ENCODE measurements at regions not wholly inside any gene's neighbourhood (a gene's known extent, or its start where the extent isn't known, plus 50 kb on each side); places are given as distances from the start of the nearest gene placed in this dataset.

DNA sequence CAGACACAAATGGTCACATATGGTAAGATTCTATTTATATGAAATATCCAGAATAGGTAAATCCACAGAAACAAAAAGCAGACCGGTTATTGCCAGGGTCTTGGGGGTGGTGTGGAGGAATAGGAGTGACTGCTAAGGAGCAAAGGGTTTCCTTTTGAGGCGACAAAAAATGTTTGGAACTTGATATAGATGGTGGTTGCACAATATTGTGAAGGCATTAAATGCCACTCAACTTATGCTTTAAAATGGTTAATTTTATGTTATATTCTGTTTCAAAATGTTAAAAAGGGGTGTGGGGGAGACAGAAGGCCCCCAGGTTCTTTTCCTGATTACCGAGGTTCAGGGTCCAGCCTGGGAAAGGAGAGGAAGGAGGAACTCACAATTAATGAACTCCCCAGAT, 304.4 kb downstream of the RRAGC start:
- no peaks in the 10 kb centered on the region for H3K4me1 ChIP-seq (ENCODE audit: insufficient read depth, low read length, poor library complexity, severe bottlenecking)
- POLR2A ChIA-PET, result no interaction called here
- no peaks in the 10 kb centered on the region for H3K79me2 ChIP-seq (ENCODE audit: insufficient read depth, low read depth, low read length)
- H3K9me2 ChIP-seq (ENCODE audit: insufficient read depth, low read length), result no peaks in the 10 kb centered on the region
- BruUV-seq (replicated peaks), result no TSS peak
- intact Hi-C loops (cut with micrococcal nuclease; ENCODE audit: unreplicated experiment), result no loop called here
- H3K9me3 ChIP-seq (ENCODE audit: low read length), result no peaks in the 10 kb centered on the region
- no peaks in the 10 kb centered on the region for H3K36me3 ChIP-seq (ENCODE audit: insufficient read depth, low read length)
- no peak for DNase-seq (ENCODE audit: low spot score)
- no peak overlapping the region for H3K4me2 ChIP-seq (ENCODE audit: low read length)
- CTCF ChIA-PET (ENCODE audit: unreplicated experiment), result no interaction called here
- TF ChIP-seq EZH2phosphoT487 (IDR thresholded peaks at IDR 0.05; ENCODE audit: borderline replicate concordance, low read depth, low read length) (no peak), CTCF (conservative IDR thresholded peaks at IDR 0.05; ENCODE audit: low read length) (no peak)
- H4K20me1 ChIP-seq (ENCODE audit: insufficient read depth, low read length), result no peaks in the 10 kb centered on the region
- H3K27ac ChIP-seq (ENCODE audit: low read depth, low read length, poor library complexity, severe bottlenecking), result no peak overlapping the region
- no peak overlapping the region for H3K4me3 ChIP-seq (ENCODE audit: low read depth, low read length, poor library complexity, severe bottlenecking)
- H2AFZ ChIP-seq (ENCODE audit: low read length), result no peak overlapping the region

DNA sequence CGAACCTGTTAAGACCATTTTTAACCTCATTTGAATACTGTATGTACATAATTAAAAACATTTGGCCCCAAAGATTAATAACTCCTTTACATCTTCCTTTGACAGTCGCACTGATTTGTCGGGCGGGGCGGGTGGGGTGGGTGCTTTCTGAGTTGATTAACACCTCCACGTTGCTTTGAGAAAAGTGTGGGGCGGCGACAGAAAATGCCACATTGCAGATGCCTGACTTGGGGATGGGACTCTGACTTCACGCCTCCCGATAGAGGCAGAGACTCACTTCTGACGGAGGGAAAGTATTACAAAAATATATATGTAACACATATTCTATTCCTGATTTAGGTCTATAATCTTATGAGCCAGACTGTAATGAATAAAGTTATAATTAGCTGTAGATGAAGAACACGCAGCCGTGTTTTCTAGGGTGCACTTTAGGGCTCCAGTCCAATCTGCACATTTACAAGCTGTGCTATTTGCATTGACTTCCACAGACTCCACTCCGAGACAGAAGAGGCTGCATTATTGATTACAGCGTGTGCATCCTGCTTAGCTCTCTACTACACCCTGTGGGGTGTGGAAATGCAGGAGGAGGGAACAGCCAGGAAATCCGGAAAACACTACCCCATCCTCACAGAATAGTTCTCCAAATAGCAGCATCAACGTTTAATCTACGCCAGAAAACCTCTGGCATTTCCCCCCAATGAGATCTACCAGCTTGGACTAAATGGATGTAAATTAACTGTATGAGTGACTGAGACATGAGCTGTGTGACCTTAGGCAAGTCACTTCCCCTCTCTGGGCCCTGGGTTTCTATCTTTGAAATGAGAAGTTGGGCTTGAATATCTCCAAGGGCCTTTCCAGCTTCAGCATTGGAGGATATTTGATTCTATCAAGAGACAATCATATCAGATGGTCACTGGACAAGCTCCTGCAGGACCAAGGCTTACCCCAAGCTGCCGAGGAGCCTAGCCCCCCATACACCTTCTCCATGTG, 308.0 kb downstream of the RRAGC start:
- no peak overlapping the region for H3K4me3 ChIP-seq (ENCODE audit: low read depth, low read length, poor library complexity, severe bottlenecking)
- no peak overlapping the region for H3K4me2 ChIP-seq (ENCODE audit: low read length)
- H3K4me1 ChIP-seq (ENCODE audit: insufficient read depth, low read length, poor library complexity, severe bottlenecking), result no peaks in the 10 kb centered on the region
- BruUV-seq (replicated peaks), result no TSS peak
- H3K79me2 ChIP-seq (ENCODE audit: insufficient read depth, low read depth, low read length), result no peaks in the 10 kb centered on the region
- TF ChIP-seq EZH2phosphoT487 (IDR thresholded peaks at IDR 0.05; ENCODE audit: borderline replicate concordance, low read depth, low read length) (no peak), CTCF (conservative IDR thresholded peaks at IDR 0.05; ENCODE audit: low read length) (no peak)
- H3K27ac ChIP-seq (ENCODE audit: low read depth, low read length, poor library complexity, severe bottlenecking), result no peak overlapping the region
- no peaks in the 10 kb centered on the region for H3K9me2 ChIP-seq (ENCODE audit: insufficient read depth, low read length)
- ChIA-PET POLR2A (no interaction called here), CTCF (ENCODE audit: unreplicated experiment) (no interaction called here)
- no peaks in the 10 kb centered on the region for H3K36me3 ChIP-seq (ENCODE audit: insufficient read depth, low read length)
- no peaks in the 10 kb centered on the region for H3K9me3 ChIP-seq (ENCODE audit: low read length)
- no peaks in the 10 kb centered on the region for H4K20me1 ChIP-seq (ENCODE audit: insufficient read depth, low read length)
- no peak overlapping the region for H2AFZ ChIP-seq (ENCODE audit: low read length)
- intact Hi-C loops (cut with micrococcal nuclease; ENCODE audit: unreplicated experiment), result no loop called here
- DNase-seq (ENCODE audit: low spot score), result no peak

DNA sequence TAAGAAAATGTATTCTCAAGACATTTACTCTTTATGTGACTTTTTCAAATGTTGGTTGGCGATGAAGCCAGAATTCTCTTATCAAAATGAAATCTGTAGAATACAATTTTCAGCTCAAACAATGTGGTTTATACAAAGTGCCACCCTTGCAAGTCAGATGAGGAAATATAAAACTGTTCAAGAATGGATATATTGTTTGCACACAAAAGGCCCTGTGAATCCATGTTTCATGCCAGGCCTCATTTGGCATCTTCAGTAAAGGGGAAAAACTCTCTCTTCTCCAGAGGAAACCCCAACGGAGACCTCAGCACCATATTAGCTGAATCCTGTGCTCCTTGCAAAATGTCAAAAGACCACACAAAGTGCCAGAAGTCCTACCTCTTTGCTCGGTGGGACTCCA, 310.4 kb downstream of the RRAGC start:
- Histone ChIP-seq H3K4me3 (ENCODE audit: low read depth, low read length, poor library complexity, severe bottlenecking) (no peak overlapping the region), H4K20me1 (ENCODE audit: insufficient read depth, low read length) (no peaks in the 10 kb centered on the region), H3K36me3 (ENCODE audit: insufficient read depth, low read length) (no peaks in the 10 kb centered on the region), H3K9me2 (ENCODE audit: insufficient read depth, low read length) (no peaks in the 10 kb centered on the region), H3K27ac (ENCODE audit: low read depth, low read length, poor library complexity, severe bottlenecking) (no peak overlapping the region), H3K9me3 (ENCODE audit: low read length) (no peaks in the 10 kb centered on the region), H3K79me2 (ENCODE audit: insufficient read depth, low read depth, low read length) (no peaks in the 10 kb centered on the region), H3K4me1 (ENCODE audit: insufficient read depth, low read length, poor library complexity, severe bottlenecking) (no peaks in the 10 kb centered on the region), H2AFZ (ENCODE audit: low read length) (no peak overlapping the region), H3K4me2 (ENCODE audit: low read length) (no peak overlapping the region)
- TF ChIP-seq EZH2phosphoT487 (IDR thresholded peaks at IDR 0.05; ENCODE audit: borderline replicate concordance, low read depth, low read length) (no peak), CTCF (conservative IDR thresholded peaks at IDR 0.05; ENCODE audit: low read length) (no peak)
- intact Hi-C loops (cut with micrococcal nuclease; ENCODE audit: unreplicated experiment), result no loop called here
- ChIA-PET POLR2A (no interaction called here), CTCF (ENCODE audit: unreplicated experiment) (no interaction called here)
- DNase-seq (ENCODE audit: low spot score), result no peak
- BruUV-seq (replicated peaks), result no TSS peak
